ENCODE measurements at regions not wholly inside any gene's neighbourhood (a gene's known extent, or its start where the extent isn't known, plus 50 kb on each side); places are given as distances from the start of the nearest gene placed in this dataset.

GRCh38 chr7:79547132-79547531, 93.7 kb upstream of the MAGI2 start:
- TF ChIP-seq GATA3 (IDR thresholded peaks at IDR 0.05; ENCODE audit: low read depth, low read length), result no peak
- TF ChIP-seq GATA2 (IDR thresholded peaks at IDR 0.05; ENCODE audit: low read depth, low read length), result no peak

Data from SH-SY5Y (cell line).